ENCODE measurements at regions not wholly inside any gene's neighbourhood (a gene's known extent, or its start where the extent isn't known, plus 50 kb on each side); places are given as distances from the start of the nearest gene placed in this dataset.

DNA sequence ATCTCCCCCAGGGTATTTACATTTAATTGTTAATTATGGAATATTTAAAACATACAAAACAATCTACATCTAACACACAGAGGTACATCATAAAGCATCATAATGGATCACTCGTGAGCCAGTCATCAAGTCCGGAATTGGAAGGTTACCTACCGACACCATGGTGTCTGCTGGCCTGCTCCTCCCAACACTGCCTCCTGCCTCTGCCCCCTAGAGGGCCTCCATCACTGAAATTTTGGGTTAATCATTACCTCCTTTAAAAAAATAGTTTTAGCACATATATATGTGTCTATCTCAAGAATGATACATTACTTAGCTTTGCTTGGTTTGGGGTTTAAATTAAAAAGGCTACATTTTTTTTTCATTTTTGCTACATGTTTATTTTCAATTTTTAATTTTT lies 114.6 kb upstream of the PDE10A start:
- TF ChIP-seq, protein P1, sequence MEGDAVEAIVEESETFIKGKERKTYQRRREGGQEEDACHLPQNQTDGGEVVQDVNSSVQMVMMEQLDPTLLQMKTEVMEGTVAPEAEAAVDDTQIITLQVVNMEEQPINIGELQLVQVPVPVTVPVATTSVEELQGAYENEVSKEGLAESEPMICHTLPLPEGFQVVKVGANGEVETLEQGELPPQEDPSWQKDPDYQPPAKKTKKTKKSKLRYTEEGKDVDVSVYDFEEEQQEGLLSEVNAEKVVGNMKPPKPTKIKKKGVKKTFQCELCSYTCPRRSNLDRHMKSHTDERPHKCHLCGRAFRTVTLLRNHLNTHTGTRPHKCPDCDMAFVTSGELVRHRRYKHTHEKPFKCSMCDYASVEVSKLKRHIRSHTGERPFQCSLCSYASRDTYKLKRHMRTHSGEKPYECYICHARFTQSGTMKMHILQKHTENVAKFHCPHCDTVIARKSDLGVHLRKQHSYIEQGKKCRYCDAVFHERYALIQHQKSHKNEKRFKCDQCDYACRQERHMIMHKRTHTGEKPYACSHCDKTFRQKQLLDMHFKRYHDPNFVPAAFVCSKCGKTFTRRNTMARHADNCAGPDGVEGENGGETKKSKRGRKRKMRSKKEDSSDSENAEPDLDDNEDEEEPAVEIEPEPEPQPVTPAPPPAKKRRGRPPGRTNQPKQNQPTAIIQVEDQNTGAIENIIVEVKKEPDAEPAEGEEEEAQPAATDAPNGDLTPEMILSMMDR (IDR thresholded peaks at IDR 0.05), result no peak
- TF ChIP-seq POLR2A (IDR thresholded peaks at IDR 0.05), result no peak
- no peak for TF ChIP-seq POLR2AphosphoS5 (IDR thresholded peaks at IDR 0.05)
